ENCODE measurements at regions not wholly inside any gene's neighbourhood (a gene's known extent, or its start where the extent isn't known, plus 50 kb on each side); places are given as distances from the start of the nearest gene placed in this dataset.

DNA sequence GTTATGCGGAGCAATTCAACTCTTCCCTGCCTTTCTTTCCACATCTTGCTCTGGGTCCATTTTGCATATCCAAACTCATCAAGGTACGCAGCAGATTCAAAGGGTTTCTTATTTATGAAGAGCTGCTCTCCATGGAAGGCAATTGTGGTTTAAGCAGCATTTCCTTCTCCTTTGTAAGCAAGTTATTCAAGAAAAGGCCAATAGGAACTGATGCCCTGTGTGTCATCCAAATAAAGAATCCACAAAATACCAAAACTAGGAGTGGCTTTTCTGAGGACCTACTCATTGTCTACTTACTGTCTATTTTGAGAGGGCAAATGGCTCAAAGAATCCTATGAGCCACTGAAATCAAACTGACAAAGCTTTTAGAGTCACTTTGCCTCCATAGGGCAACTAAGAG is 253.1 kb downstream of the PTEN start:
- TF ChIP-seq, protein P1, sequence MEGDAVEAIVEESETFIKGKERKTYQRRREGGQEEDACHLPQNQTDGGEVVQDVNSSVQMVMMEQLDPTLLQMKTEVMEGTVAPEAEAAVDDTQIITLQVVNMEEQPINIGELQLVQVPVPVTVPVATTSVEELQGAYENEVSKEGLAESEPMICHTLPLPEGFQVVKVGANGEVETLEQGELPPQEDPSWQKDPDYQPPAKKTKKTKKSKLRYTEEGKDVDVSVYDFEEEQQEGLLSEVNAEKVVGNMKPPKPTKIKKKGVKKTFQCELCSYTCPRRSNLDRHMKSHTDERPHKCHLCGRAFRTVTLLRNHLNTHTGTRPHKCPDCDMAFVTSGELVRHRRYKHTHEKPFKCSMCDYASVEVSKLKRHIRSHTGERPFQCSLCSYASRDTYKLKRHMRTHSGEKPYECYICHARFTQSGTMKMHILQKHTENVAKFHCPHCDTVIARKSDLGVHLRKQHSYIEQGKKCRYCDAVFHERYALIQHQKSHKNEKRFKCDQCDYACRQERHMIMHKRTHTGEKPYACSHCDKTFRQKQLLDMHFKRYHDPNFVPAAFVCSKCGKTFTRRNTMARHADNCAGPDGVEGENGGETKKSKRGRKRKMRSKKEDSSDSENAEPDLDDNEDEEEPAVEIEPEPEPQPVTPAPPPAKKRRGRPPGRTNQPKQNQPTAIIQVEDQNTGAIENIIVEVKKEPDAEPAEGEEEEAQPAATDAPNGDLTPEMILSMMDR (IDR thresholded peaks at IDR 0.05), result no peak
- no peak for TF ChIP-seq POLR2A (IDR thresholded peaks at IDR 0.05)

All from Peyer's patch (tissue), 4 donors.